ENCODE measurements at regions not wholly inside any gene's neighbourhood (a gene's known extent, or its start where the extent isn't known, plus 50 kb on each side); places are given as distances from the start of the nearest gene placed in this dataset.

DNA sequence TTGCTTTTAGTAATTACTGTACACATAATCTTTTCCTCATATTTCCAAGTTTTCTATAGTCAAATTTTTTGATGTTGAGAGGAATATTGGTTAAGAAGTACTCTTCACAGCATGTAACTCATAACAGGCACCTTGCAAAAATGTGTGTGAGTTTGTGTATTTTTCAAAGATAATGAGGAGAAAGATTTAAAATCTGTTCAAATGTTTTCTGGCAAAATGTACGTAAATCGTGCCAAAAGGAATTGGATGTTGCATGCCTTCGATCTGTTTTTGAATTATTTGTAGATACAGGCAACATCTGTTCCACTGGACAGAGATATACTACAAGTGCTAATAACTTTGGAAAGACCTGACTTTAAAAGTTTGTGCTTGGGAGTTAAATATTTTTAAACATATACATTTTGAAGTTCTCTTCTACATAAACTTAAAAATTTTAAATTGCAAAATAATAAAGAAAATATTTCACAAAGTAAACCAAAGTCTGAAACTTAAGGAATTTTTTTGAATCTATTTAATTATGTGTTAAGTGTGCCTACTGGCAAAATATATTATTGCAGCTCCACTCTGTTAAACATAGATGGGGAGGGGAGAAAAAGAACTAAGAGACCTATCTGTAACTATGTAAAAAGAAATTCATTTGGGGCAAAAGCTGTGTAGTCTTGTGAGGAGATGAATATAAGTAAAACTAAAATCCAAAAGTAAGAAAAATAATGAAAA is 133.5 kb upstream of the UBE2E3 start:
- TF ChIP-seq, protein P1, sequence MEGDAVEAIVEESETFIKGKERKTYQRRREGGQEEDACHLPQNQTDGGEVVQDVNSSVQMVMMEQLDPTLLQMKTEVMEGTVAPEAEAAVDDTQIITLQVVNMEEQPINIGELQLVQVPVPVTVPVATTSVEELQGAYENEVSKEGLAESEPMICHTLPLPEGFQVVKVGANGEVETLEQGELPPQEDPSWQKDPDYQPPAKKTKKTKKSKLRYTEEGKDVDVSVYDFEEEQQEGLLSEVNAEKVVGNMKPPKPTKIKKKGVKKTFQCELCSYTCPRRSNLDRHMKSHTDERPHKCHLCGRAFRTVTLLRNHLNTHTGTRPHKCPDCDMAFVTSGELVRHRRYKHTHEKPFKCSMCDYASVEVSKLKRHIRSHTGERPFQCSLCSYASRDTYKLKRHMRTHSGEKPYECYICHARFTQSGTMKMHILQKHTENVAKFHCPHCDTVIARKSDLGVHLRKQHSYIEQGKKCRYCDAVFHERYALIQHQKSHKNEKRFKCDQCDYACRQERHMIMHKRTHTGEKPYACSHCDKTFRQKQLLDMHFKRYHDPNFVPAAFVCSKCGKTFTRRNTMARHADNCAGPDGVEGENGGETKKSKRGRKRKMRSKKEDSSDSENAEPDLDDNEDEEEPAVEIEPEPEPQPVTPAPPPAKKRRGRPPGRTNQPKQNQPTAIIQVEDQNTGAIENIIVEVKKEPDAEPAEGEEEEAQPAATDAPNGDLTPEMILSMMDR (IDR thresholded peaks at IDR 0.05): no peak
- TF ChIP-seq POLR2AphosphoS5 (IDR thresholded peaks at IDR 0.05): no peak
- TF ChIP-seq POLR2A (IDR thresholded peaks at IDR 0.05): no peak
